Prostate gland (tissue), 2 donors: ENCODE measurements at regions not wholly inside any gene's neighbourhood (a gene's known extent, or its start where the extent isn't known, plus 50 kb on each side); places are given as distances from the start of the nearest gene placed in this dataset.

Experiments used
- DNase-seq: peaks from one replicate; pipeline ENCODE4 v3.0.0-alpha.2; 2019; ENCODE audit warnings: low spot score
- H3K27ac ChIP-seq, 2 donors: fragments of 200-600 bp; sonication (generic); 2 replicates each; pipeline ENCODE4 v1.5.1; 2017 to 2019
- H3K27me3 ChIP-seq: fragments of 200-600 bp; sonication (generic); replicated peaks from 2 replicates; pipeline ENCODE4 v1.5.1; 2019; ENCODE audit not compliant: insufficient read depth
- H3K36me3 ChIP-seq, 2 donors: fragments of 200-600 bp; sonication (generic); 1 replicate in 1 of 2; 2 replicates in 1 of 2; pipeline versions ENCODE4 v1.5.1 to v1.8.1; 2017 to 2019
- H3K4me1 ChIP-seq: fragments of 200-600 bp; sonication (generic); replicated peaks from 2 replicates; pipeline ENCODE4 v1.5.1; 2019
- H3K4me3 ChIP-seq, 2 donors: fragments of 200-600 bp; sonication (generic); 2 replicates each; pipeline ENCODE4 v1.5.1; 2017 to 2019
- H3K9me3 ChIP-seq: fragments of 200-600 bp; sonication (generic); 2 replicates; pipeline ENCODE4 v1.5.1; 2017
- POLR2A ChIP-seq: fragments of 450-650 bp; IDR thresholded peaks from one replicate; pipeline ENCODE4 v1.6.1; 2016; ENCODE audit warnings: antibody characterized with exemption, mild to moderate bottlenecking
- POLR2AphosphoS5 ChIP-seq: sonication (generic); formaldehyde crosslinking; IDR thresholded peaks from one replicate; pipeline ENCODE4 v1.6.1; 2017; ENCODE audit warnings: antibody characterized with exemption
- WGBS: methylation state at CpG from one replicate; pipeline ENCODE4 v1.1.5; 2018; 5-methylcytosine and 5-hydroxymethylcytosine counted together
- intact Hi-C: fragments of 100-400 bp; cut with DNase I; formaldehyde crosslinking; loops from one replicate; pipeline ENCODE4 v1.14.2; 2022
- TF ChIP-seq, protein P1 (sequence below), 4 experiments: fragments of 200-600 bp in 2 of 4; fragments of 450-650 bp in 2 of 4; sonication (generic) in 2 of 4; IDR thresholded peaks; 1 replicate in 3 of 4; 2 replicates in 1 of 4; pipeline ENCODE4 v1.5.1; 2016 to 2019; ENCODE audit warnings: antibody characterized with exemption in 4 of 4, mild to moderate bottlenecking in 2 of 4, moderate library complexity in 2 of 4

DNA sequence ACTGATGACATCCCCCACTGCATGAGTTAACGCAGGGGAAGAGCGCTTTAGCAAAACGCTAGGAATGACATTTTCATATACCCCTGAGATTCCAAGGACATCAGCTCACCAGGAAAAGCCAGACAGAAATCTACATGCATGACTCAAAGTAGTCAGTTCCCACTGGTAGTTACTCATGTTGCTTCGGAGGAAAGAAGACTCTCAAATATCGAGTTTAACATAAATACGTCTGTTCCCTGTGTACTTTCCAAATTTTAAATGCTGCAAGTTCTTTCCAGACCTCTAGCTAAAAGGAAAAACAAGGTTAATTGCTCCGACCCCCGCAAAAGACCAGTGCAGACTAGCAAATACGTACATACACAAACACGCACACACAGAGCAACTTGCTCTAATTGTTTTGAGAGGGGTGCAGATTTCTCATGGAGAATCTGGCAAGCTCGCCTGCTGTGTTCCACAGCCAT, 115.4 kb upstream of the PRICKLE2 start:
- H3K4me3 ChIP-seq = no peak overlapping the region
- TF ChIP-seq POLR2A (no peak), POLR2AphosphoS5 (no peak)
- TF ChIP-seq, protein P1, sequence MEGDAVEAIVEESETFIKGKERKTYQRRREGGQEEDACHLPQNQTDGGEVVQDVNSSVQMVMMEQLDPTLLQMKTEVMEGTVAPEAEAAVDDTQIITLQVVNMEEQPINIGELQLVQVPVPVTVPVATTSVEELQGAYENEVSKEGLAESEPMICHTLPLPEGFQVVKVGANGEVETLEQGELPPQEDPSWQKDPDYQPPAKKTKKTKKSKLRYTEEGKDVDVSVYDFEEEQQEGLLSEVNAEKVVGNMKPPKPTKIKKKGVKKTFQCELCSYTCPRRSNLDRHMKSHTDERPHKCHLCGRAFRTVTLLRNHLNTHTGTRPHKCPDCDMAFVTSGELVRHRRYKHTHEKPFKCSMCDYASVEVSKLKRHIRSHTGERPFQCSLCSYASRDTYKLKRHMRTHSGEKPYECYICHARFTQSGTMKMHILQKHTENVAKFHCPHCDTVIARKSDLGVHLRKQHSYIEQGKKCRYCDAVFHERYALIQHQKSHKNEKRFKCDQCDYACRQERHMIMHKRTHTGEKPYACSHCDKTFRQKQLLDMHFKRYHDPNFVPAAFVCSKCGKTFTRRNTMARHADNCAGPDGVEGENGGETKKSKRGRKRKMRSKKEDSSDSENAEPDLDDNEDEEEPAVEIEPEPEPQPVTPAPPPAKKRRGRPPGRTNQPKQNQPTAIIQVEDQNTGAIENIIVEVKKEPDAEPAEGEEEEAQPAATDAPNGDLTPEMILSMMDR (IDR thresholded peaks at IDR 0.05) = no peak
- intact Hi-C loops = loop anchor here (5.0 to 10.0 kb wide), 2 partner anchors 73 to 146 kb away; no protein-coding TSS in a partner anchor
- no peak for DNase-seq
- no peaks in the 10 kb centered on the region for H3K4me1 ChIP-seq
- peak overlapping the region in 1 of 2 donors; percentile 39 for H3K27ac ChIP-seq
- WGBS = 56% methylated on average over 11 of the region's 11 CpGs
- H3K36me3 ChIP-seq = no peaks in the 10 kb centered on the region
- no peaks in the 10 kb centered on the region for H3K9me3 ChIP-seq
- no peaks in the 10 kb centered on the region for H3K27me3 ChIP-seq

DNA sequence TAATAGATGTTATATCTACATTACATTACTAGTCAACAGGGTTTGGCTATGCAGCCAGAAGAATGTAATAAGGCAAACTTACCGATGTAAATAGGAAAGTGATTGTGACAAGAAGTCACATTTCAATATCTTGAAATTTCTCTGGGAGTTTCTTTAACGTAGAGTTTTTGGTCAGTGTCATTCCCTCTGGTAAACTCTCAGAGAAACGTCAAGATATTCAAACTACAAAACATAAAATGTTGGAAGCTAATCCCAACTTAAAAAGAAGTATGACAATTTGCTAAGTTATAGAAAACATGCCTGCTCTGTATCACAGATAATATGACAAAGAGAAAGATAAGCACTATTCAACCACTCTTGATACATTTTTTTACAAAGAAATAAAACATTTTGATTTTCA, 111.2 kb upstream of the PRICKLE2 start:
- DNase-seq = no peak

GRCh38 chr3:64332459-64333350, 107.4 kb upstream of the PRICKLE2 start:
- H3K27me3 ChIP-seq = no peaks in the 10 kb centered on the region
- TF ChIP-seq POLR2A (no peak), POLR2AphosphoS5 (no peak)
- TF ChIP-seq, protein P1 (IDR thresholded peaks at IDR 0.05) = no peak
- no peak overlapping the region for H3K27ac ChIP-seq
- intact Hi-C loops = no loop called here
- no peaks in the 10 kb centered on the region for H3K4me1 ChIP-seq
- DNase-seq = no peak
- no peaks in the 10 kb centered on the region for H3K9me3 ChIP-seq
- H3K4me3 ChIP-seq = no peak overlapping the region
- H3K36me3 ChIP-seq = no peaks in the 10 kb centered on the region
- WGBS = 54% methylated on average over 9 of the region's 9 CpGs

More for the DNA sequence above, 111.2 kb upstream of the PRICKLE2 start:
- WGBS = 78% methylated on average over 3 of the region's 3 CpGs
- no peaks in the 10 kb centered on the region for H3K27me3 ChIP-seq
- no peak overlapping the region for H3K4me3 ChIP-seq
- no peaks in the 10 kb centered on the region for H3K9me3 ChIP-seq
- H3K27ac ChIP-seq = no peak overlapping the region
- H3K36me3 ChIP-seq = no peaks in the 10 kb centered on the region
- H3K4me1 ChIP-seq = no peaks in the 10 kb centered on the region
- no peak for TF ChIP-seq POLR2AphosphoS5
- TF ChIP-seq, protein P1 (IDR thresholded peaks at IDR 0.05) = no peak
- no peak for TF ChIP-seq POLR2A
- intact Hi-C loops = no loop called here

DNA sequence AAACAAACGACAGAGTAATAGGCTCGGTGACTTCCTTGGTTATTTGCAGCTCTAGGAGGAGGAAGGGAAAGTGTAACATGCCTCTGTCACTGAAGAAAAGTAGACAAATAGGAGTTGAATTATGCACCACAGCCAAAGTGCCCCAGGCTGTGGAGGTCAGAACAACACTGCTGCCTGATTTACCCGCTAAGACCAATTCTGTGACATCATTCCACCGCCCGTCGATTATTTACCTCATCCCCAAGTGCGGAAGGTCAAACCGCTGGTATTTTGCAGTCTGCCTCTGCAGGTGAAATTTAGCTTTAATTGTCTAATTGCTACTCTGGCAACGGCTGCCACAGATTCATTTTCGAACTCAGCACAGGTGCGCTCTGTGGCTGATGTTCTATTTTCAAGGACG, 106.3 kb upstream of the PRICKLE2 start:
- no peak overlapping the region for H3K4me3 ChIP-seq
- DNase-seq = no peak
- H3K4me1 ChIP-seq = no peaks in the 10 kb centered on the region
- H3K27ac ChIP-seq = no peak overlapping the region
- H3K36me3 ChIP-seq = no peaks in the 10 kb centered on the region
- intact Hi-C loops = no loop called here
- no peaks in the 10 kb centered on the region for H3K9me3 ChIP-seq
- TF ChIP-seq, protein P1 (IDR thresholded peaks at IDR 0.05) = no peak
- TF ChIP-seq POLR2AphosphoS5 = no peak
- TF ChIP-seq POLR2A = no peak
- 84% methylated on average over 12 of the region's 12 CpGs for WGBS
- no peaks in the 10 kb centered on the region for H3K27me3 ChIP-seq

GRCh38 chr3:64329037-64329436, 103.8 kb upstream of the PRICKLE2 start:
- TF ChIP-seq, protein P1 (IDR thresholded peaks at IDR 0.05) = no peak
- TF ChIP-seq POLR2A (no peak), POLR2AphosphoS5 (no peak)
- no peak overlapping the region for H3K27ac ChIP-seq
- H3K4me3 ChIP-seq = no peak overlapping the region
- H3K36me3 ChIP-seq = no peaks in the 10 kb centered on the region
- H3K4me1 ChIP-seq = no peaks in the 10 kb centered on the region
- 77% methylated on average over 3 of the region's 3 CpGs for WGBS
- intact Hi-C loops = no loop called here
- no peaks in the 10 kb centered on the region for H3K27me3 ChIP-seq
- no peaks in the 10 kb centered on the region for H3K9me3 ChIP-seq
- no peak for DNase-seq
